GM19099 (cell line): ENCODE measurements at regions not wholly inside any gene's neighbourhood (a gene's known extent, or its start where the extent isn't known, plus 50 kb on each side); places are given as distances from the start of the nearest gene placed in this dataset.

Source experiments
- POLR2A ChIP-seq: IDR thresholded peaks from 3 replicates; pipeline ENCODE4 v1.6.1; 2011; ENCODE audit warnings: low read depth; ENCODE audit not compliant: insufficient read length; ENCODE audit errors: extremely low read depth

DNA sequence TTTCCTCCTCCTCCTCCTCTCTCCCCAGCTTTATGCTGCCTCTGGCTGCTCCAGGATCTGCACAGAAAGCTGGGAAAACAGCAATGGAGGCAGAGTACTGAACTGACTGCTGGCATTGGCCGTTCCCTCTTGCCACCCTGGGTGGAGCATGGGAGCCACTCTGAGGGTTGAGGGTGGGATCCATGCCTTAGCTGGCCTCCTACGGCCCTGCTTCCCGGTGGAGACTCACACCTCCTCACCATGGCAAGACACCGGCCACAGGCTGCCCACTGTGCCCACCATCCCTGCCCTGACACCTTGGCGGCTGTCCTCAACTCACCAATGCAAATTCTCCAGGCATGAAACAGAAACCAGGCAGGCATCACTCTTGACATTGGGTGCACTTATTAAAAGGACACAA, 832.3 kb upstream of the ID2 start:
- TF ChIP-seq POLR2A = no peak

DNA sequence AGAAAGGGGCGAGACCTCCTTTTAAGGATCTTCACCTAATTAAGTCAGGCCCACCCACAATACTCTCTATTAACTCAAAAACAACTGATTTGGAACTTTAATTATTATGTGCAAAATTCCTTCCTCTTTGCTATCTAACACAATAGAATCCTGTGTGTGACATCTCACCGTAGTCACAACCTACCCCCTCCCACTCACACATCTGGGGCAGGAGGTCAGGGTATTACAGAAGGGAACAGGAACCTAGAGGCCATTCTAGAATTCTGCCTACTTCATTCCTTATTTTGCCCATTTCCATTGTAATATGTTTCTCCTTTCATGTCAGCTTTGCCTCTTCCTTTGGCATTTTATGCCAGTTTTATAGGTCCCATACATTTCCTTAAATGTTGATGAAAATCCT, 829.3 kb upstream of the ID2 start:
- TF ChIP-seq POLR2A = no peak

DNA sequence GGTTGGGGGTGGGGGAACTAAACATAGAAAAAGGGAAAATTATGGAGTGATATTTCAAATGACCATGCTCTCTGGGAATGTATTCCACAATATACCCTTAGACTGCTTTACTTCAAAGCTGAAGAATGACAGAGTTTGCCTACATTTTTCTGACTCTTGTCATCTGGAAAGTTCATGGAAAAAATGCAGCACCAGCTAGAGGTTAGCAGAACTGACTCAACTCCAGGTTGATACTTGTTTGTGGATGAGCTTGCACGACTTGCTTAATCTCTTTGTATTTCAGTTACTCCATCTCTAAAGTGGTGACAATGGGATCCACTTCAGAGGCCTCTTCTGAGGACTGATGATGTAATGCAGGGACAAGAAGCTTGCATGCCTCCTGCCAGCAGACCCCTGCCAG, 824.0 kb upstream of the ID2 start:
- TF ChIP-seq POLR2A = no peak

DNA sequence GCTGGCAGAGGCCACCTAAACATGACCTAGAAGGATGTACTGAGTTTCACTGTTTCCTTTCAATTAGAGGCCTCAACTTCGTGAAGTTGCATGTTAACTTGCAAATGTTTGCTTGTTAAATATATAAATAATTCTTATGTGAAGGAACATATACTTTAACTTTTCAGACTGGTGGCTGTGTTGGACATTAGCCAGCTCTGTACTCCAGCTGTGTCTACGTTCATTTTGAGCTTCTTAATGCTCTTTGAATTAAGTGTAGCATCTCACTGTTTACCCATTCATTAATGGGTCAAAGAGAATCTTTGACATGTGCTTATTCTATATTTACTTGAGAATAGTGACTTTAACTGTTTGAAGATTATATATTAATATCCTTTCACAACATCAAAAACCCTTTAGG, 823.2 kb upstream of the ID2 start:
- TF ChIP-seq POLR2A = no peak

DNA sequence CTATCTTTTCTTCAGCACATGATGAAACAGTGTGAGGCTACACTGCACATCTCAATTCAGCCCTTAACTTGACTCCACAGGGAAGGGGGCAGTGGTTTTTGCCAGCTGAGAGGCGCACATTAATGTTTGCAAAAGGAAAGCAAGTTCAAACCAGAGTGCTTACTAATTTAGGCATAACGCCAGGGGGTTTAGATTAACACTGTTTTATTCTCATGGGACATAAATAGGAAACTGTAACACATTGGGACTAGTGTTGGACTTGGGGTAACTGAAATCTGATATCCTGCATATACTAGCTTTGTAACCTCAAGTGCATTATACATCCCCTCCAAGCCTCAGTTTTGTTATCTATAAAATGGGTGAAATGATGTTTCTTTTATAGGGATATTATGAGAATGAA, 821.2 kb upstream of the ID2 start:
- no peak for TF ChIP-seq POLR2A

DNA sequence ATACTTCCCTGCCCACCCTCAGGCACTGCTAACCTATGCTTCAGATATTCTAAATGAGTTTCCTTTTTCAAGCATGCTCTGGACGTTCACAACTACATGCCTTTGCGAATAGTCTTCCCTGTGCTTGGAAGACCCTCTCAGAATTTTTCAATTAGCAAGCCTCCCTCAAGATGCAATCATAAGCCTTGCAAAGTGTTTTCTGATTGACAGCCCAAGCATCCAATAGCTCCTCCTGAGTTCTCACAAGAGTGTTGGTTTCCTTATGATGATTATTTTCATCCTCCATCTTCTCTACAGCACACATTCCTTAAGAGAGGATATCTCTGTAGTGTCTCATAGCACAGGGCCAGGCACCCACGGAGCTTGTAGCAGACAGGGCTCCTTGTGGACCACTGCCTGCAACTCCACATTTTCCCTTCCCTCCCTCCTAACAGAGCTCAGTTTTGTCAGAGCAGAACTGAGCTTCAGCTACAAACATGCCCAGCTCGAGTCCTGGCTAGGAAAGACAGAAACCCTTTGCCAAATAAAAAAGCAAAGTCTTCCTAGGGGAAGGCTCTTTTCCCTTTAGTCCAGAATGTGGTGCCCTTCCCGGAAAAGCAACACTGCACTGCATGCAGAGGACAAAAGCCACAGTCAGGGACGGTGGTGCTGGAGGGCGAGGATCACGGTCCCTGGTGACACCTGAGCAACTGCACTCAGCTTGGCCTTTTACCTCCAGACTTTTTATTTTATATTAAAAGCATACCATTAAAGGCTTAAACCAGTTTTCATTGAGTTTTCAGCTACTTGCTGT, 819.8 kb upstream of the ID2 start:
- no peak for TF ChIP-seq POLR2A

DNA sequence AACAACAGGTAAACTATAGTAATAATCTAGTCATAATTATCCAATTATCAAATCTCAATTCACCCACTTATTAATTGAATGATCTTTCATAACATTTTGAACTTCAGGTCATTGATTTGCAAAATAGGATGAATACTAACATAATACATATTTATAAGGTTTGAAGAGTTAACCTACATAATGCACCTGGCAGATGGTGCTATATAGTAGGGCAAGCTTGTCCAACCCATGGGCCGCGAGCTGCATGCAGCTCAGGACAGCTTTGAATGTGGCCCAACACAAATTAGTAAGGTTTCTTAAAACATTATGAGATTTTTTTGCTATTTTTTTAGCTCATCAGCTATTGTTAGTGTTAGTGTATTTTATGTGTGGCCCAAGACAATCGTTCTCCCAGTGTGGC, 815.8 kb upstream of the ID2 start:
- TF ChIP-seq POLR2A = no peak

DNA sequence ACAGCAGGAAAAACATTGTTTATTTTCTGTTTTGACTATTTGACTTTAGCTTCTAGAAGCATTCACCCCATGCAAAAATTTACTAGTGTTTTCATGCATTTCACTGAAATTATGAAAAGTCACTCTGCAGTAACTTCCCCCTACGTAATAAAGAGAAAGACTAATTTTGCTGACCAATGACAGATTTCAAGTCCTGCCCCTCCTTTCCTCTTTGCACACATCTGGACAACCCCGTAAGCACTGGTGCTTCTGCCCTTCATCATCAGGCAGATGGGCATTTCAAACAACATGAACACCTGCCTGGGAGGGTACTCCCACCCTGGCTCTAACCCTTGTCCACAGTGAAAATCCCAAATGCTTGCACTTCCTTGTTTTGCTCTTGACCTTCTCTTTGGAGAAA, 815.0 kb upstream of the ID2 start:
- no peak for TF ChIP-seq POLR2A

DNA sequence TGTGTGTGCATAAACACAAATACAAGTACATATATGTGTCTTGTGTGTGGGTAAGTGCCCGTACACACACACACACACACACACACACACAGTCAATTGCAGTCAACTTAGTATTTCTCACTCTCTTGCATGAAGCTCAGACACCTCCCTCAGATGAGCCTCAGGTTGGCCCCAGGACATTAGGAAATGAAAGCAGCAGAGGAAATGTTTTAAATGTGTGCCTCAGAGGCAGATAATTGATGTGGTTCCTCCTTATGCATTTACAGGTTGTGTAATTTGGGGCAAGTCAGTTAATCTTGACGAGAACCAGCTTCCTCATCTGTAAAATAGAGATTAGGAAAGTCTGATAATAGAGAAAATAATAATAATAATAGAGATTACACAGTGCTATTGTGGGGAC, 814.0 kb upstream of the ID2 start:
- no peak for TF ChIP-seq POLR2A

DNA sequence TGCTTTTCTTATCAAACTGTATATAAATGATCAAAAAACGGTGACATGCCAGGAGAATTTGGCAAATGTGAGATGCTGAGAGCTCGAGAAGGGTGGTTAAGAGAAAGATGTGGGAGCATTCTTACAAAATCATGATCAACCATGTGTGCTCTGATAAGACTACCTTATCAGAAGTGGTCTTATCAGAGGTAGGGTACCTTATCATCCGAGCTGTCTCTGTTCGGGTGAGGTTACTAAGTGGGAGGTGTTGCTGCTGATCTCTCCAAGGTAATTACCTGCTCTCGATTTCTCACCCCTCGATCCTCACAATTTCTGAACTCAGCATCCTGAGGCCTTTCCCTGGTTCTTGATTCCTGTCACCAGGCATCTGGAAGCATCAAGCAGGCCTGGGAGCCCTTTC, 813.0 kb upstream of the ID2 start:
- no peak for TF ChIP-seq POLR2A

DNA sequence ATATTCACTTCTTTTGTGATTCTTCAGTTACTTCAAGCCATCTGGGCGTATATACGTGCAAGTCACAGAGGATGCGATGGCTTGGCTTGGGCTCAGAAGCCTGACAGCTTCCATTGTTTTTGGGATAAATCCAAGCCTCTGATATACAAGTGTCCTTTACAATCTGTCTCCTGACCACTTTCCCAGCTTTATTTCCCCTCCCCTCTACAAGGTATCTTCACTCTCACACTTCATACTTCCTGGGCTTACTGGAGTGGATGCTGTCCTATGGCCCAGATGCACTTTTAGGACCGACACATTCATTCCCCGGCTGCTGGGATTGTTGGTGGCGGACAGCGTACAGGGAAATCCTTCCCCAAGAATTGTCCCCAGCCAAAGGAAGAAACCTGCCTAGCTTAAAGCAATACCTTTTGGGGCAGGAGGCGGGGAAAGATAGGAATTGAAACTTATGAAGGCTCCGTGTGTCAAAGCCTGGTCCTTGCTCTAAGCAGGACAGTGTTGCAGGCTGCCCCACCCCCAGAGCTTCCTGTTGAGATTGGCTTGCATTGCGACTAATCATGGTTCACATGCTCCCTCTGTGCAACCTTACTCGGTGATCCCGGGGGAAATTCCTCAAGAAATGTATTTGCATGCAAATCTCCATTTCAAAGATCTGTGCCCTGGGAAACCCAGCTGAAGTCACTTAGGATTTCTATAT, 802.9 kb upstream of the ID2 start:
- no peak for TF ChIP-seq POLR2A

DNA sequence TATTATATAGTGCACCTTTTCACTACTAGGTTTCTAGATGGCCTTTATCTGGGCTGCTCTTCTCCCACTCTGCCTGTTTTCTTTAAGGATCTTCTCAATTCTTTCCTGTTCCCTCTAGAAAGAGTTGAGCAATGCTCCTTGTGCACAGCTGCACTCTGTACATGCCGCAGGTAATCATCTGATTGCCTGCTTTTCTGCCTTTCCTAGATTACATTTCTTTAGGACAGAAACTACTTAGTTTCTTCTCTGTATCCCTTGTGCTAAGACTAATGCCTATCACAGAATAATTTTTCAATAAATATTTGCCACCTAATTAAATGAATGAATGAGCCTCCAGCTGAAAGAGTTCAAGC, 802.4 kb upstream of the ID2 start:
- no peak for TF ChIP-seq POLR2A

DNA sequence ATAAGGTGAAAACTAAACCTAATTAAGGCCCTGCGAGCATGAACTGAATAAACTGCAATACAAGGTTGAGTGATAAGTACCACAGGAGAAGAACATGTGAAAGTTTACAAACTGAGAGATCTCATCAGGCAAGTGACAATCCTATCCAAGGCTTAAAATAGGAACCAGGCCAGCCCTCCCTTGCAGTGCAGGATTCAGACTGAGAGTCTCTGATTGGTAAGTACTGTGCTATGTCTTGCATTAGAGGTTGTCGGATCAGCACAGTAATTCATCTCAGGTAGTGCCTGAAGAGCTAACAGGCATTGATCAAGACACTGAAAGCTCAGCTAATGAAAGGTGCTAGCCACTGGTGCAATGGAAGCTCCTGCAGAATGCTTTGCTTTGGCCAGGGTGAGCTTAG, 801.7 kb upstream of the ID2 start:
- TF ChIP-seq POLR2A = no peak

DNA sequence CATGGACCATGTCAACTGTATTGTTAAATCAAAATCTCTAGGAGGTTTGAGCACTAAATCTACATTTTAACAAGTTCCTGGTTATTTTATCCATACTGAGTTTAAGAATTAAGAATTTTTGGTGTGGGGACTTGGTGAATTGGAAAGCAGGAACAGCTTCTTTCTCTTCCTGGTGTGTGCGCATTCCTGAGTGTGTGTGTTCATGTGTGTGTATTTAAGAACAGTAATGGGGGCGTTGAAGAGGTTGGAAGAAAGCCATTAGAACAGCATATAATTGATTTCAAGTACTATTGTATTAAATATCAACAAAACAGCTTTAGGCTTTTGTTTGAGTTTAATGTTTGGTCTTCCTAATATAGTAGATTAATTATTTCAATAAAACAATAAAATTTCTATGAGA, 801.3 kb upstream of the ID2 start:
- TF ChIP-seq POLR2A = no peak

DNA sequence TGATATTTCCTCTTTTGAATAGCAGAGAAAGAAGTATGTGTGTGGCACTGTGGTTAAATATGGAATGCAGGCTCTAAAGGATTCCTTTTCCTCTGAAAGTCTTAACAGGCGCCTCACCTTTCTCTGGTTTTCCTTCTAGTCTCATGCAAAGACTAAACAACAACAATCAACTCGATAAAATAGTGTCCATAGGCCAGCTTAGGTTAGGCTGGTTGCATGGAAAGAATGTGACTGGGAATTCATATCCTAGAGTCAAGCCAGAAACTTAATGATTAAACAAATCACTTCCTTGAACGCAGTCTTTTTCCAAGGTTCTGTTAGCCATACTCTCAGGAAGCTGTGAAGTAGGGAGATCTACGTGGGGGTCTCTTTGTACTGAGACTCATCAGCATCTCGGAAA, 800.8 kb upstream of the ID2 start:
- TF ChIP-seq POLR2A = no peak

DNA sequence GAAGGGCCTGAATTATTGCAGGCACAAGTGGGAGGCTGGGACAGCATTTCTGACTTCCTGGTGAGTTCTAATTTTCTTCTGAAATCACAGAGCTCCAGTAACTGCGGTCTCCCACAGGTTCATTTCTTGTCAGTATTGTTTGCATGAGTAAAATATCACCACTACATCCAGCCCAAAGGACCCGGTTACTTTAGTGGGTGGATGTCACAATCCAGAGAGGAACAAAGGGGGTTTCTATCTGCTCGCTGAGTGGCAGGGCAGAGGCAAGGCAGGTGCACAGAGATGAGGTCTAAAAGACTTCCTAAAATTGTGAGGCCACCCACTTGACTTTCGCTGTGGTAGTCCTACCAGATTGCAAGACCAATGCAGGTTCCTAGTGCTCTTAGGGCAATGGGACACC, 800.4 kb upstream of the ID2 start:
- no peak for TF ChIP-seq POLR2A

DNA sequence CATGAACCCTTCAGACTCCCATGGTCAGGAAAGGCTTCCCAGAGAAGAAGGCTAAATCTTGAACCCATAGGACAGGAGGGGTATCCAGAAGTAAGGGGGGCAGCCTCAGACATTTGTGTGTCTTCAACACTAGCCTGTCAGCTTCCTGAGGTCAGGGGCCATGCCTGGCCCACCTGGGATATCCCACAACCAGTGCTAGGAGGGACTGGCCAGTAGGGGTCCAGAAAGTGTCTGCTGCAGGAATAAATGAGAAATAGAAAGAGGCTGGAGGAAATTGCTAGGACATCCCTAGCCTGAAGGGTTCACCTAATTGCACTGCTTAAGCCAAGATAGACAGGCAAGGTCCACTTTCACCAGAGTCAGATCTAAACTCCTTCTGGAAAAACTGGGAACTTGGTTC, 799.6 kb upstream of the ID2 start:
- TF ChIP-seq POLR2A = no peak
